GM23338 (cell line): ENCODE measurements at regions not wholly inside any gene's neighbourhood (a gene's known extent, or its start where the extent isn't known, plus 50 kb on each side); places are given as distances from the start of the nearest gene placed in this dataset.

Experiments used
- CREB1 ChIP-seq: fragments of 250-450 bp; sonication (Bioruptor Pico); IDR thresholded peaks from 2 replicates; pipeline ENCODE4 v1.5.0; 2020; ENCODE audit warnings: low read depth, mild to moderate bottlenecking, moderate library complexity
- EZH2 ChIP-seq: fragments of 200-600 bp; sonication (generic); IDR thresholded peaks from one replicate; pipeline ENCODE4 v1.8.0; 2017; ENCODE audit warnings: antibody characterized with exemption, mild to moderate bottlenecking, low read depth; ENCODE audit not compliant: unreplicated experiment
- EZH2phosphoT487 ChIP-seq: fragments of 200-600 bp; sonication (generic); IDR thresholded peaks from one replicate; pipeline ENCODE4 v1.8.1; 2018; ENCODE audit warnings: antibody characterized with exemption; ENCODE audit not compliant: unreplicated experiment
- JUNB ChIP-seq: IDR thresholded peaks from one replicate; pipeline ENCODE4 v1.6.1; 2016; ENCODE audit warnings: antibody characterized with exemption; ENCODE audit not compliant: unreplicated experiment
- POLR2AphosphoS5 ChIP-seq: IDR thresholded peaks from 2 replicates; pipeline ENCODE4 v1.6.1; 2016; ENCODE audit warnings: antibody characterized with exemption, low read depth
- ZNF114 ChIP-seq: fragments of 250-450 bp; sonication (Bioruptor Pico); IDR thresholded peaks from 2 replicates; pipeline ENCODE4 v1.5.0; 2020; ENCODE audit warnings: mild to moderate bottlenecking, moderate library complexity
- ZNF331 ChIP-seq: fragments of 250-450 bp; sonication (Bioruptor Pico); IDR thresholded peaks from 2 replicates; pipeline ENCODE4 v1.5.0; 2020; ENCODE audit warnings: low read depth, mild to moderate bottlenecking, moderate library complexity
- TF ChIP-seq, protein P1 (sequence below), 2 experiments: fragments of 200-600 bp in 1 of 2; sonication (generic) in 1 of 2; conservative IDR thresholded peaks; 2 replicates each; pipeline versions ENCODE4 v1.5.1 to v1.6.1; 2016 to 2017; ENCODE audit warnings: antibody characterized with exemption in 2 of 2, low read depth in 2 of 2, mild to moderate bottlenecking in 2 of 2, moderate library complexity in 1 of 2
- TF ChIP-seq, protein P2 (sequence below): IDR thresholded peaks from one replicate; pipeline ENCODE4 v1.6.1; 2018; ENCODE audit warnings: antibody characterized with exemption; ENCODE audit not compliant: unreplicated experiment
- TF ChIP-seq, protein P3 (sequence below): fragments of 250-450 bp; sonication (Bioruptor Pico); IDR thresholded peaks from 2 replicates; pipeline ENCODE4 v1.5.0; 2020; ENCODE audit warnings: mild to moderate bottlenecking, moderate library complexity

DNA sequence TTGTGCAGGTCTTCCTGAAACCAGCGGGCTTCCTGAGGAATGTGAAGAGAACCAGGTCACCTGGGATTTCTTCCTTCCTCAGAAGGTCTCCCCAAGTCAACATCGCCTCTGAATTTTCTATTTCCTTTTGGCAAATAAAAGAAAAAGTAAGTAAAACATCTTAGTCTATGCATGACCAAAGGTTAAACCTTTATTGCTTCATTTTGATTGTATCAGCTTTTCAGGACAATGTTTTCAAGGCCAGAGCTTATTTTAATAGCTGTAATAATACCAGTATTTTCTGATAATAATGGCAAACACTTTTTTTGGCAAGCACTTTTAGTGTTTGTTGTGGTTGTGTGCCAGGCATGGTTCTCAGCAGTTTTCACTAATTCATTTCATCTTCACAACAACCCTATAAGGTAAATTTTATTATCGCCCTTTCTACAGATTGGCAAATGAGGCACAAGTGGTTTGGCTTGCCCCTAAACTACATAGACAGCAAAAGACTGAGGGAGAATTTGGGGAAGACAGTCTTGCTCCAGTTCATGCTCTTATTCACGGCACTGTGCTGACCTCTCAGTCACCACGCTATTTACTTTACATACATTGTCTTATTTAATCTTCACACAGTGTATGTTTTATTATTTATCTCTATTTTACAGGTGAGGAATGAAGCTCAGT is 110.4 kb downstream of the RPL22L1 start:
- TF ChIP-seq, protein P1, sequence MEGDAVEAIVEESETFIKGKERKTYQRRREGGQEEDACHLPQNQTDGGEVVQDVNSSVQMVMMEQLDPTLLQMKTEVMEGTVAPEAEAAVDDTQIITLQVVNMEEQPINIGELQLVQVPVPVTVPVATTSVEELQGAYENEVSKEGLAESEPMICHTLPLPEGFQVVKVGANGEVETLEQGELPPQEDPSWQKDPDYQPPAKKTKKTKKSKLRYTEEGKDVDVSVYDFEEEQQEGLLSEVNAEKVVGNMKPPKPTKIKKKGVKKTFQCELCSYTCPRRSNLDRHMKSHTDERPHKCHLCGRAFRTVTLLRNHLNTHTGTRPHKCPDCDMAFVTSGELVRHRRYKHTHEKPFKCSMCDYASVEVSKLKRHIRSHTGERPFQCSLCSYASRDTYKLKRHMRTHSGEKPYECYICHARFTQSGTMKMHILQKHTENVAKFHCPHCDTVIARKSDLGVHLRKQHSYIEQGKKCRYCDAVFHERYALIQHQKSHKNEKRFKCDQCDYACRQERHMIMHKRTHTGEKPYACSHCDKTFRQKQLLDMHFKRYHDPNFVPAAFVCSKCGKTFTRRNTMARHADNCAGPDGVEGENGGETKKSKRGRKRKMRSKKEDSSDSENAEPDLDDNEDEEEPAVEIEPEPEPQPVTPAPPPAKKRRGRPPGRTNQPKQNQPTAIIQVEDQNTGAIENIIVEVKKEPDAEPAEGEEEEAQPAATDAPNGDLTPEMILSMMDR (conservative IDR thresholded peaks at IDR 0.05; ENCODE audit: low read depth in 2 of 2) = no peak
- TF ChIP-seq POLR2AphosphoS5 = no peak
- no peak for TF ChIP-seq EZH2
- no peak for TF ChIP-seq EZH2phosphoT487
- TF ChIP-seq, protein P2, sequence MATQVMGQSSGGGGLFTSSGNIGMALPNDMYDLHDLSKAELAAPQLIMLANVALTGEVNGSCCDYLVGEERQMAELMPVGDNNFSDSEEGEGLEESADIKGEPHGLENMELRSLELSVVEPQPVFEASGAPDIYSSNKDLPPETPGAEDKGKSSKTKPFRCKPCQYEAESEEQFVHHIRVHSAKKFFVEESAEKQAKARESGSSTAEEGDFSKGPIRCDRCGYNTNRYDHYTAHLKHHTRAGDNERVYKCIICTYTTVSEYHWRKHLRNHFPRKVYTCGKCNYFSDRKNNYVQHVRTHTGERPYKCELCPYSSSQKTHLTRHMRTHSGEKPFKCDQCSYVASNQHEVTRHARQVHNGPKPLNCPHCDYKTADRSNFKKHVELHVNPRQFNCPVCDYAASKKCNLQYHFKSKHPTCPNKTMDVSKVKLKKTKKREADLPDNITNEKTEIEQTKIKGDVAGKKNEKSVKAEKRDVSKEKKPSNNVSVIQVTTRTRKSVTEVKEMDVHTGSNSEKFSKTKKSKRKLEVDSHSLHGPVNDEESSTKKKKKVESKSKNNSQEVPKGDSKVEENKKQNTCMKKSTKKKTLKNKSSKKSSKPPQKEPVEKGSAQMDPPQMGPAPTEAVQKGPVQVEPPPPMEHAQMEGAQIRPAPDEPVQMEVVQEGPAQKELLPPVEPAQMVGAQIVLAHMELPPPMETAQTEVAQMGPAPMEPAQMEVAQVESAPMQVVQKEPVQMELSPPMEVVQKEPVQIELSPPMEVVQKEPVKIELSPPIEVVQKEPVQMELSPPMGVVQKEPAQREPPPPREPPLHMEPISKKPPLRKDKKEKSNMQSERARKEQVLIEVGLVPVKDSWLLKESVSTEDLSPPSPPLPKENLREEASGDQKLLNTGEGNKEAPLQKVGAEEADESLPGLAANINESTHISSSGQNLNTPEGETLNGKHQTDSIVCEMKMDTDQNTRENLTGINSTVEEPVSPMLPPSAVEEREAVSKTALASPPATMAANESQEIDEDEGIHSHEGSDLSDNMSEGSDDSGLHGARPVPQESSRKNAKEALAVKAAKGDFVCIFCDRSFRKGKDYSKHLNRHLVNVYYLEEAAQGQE = no peak
- TF ChIP-seq CREB1 (CRISPR knock-in tag) = no peak
- TF ChIP-seq ZNF331 (CRISPR knock-in tag) = no peak
- no peak for TF ChIP-seq ZNF114 (CRISPR knock-in tag)
- TF ChIP-seq JUNB = no peak
- TF ChIP-seq, protein P3, sequence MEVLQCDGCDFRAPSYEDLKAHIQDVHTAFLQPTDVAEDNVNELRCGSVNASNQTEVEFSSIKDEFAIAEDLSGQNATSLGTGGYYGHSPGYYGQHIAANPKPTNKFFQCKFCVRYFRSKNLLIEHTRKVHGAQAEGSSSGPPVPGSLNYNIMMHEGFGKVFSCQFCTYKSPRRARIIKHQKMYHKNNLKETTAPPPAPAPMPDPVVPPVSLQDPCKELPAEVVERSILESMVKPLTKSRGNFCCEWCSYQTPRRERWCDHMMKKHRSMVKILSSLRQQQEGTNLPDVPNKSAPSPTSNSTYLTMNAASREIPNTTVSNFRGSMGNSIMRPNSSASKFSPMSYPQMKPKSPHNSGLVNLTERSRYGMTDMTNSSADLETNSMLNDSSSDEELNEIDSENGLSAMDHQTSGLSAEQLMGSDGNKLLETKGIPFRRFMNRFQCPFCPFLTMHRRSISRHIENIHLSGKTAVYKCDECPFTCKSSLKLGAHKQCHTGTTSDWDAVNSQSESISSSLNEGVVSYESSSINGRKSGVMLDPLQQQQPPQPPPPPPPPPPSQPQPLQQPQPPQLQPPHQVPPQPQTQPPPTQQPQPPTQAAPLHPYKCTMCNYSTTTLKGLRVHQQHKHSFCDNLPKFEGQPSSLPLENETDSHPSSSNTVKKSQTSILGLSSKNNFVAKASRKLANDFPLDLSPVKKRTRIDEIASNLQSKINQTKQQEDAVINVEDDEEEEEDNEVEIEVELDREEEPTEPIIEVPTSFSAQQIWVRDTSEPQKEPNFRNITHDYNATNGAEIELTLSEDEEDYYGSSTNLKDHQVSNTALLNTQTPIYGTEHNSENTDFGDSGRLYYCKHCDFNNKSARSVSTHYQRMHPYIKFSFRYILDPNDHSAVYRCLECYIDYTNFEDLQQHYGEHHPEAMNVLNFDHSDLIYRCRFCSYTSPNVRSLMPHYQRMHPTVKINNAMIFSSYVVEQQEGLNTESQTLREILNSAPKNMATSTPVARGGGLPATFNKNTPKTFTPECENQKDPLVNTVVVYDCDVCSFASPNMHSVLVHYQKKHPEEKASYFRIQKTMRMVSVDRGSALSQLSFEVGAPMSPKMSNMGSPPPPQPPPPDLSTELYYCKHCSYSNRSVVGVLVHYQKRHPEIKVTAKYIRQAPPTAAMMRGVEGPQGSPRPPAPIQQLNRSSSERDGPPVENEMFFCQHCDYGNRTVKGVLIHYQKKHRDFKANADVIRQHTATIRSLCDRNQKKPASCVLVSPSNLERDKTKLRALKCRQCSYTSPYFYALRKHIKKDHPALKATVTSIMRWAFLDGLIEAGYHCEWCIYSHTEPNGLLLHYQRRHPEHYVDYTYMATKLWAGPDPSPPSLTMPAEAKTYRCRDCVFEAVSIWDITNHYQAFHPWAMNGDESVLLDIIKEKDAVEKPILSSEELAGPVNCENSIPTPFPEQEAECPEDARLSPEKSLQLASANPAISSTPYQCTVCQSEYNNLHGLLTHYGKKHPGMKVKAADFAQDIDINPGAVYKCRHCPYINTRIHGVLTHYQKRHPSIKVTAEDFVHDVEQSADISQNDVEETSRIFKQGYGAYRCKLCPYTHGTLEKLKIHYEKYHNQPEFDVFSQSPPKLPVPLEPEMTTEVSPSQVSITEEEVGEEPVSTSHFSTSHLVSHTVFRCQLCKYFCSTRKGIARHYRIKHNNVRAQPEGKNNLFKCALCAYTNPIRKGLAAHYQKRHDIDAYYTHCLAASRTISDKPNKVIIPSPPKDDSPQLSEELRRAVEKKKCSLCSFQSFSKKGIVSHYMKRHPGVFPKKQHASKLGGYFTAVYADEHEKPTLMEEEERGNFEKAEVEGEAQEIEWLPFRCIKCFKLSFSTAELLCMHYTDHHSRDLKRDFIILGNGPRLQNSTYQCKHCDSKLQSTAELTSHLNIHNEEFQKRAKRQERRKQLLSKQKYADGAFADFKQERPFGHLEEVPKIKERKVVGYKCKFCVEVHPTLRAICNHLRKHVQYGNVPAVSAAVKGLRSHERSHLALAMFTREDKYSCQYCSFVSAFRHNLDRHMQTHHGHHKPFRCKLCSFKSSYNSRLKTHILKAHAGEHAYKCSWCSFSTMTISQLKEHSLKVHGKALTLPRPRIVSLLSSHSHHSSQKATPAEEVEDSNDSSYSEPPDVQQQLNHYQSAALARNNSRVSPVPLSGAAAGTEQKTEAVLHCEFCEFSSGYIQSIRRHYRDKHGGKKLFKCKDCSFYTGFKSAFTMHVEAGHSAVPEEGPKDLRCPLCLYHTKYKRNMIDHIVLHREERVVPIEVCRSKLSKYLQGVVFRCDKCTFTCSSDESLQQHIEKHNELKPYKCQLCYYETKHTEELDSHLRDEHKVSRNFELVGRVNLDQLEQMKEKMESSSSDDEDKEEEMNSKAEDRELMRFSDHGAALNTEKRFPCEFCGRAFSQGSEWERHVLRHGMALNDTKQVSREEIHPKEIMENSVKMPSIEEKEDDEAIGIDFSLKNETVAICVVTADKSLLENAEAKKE = no peak
